GM13977 (cell line): ENCODE measurements at regions not wholly inside any gene's neighbourhood (a gene's known extent, or its start where the extent isn't known, plus 50 kb on each side); places are given as distances from the start of the nearest gene placed in this dataset.
"Not testable (repeated sequence)": the region's sequence is repeated elsewhere in the genome, so short reads cannot be mapped to it uniquely, and the experiment has no call there.

Experiments
- DNase-seq: peaks from one replicate; pipeline ENCODE4 v3.0.0; 2012; ENCODE audit warnings: low spot score
- in situ Hi-C: fragments of 300-500 bp; cut with MboI; formaldehyde crosslinking; loops from one replicate; pipeline ENCODE4 v1.12.0; 2022; ENCODE audit warnings: low sequenced_read_pairs, low pct_unique_long_range_greater_than_20kb, mixed read lengths, inconsistent platforms; ENCODE audit not compliant: unreplicated experiment
- TF ChIP-seq, protein P1 (sequence below): IDR thresholded peaks from 2 replicates; pipeline ENCODE4 v1.5.1; 2012; ENCODE audit warnings: mild to moderate bottlenecking, control low read depth; ENCODE audit not compliant: insufficient read depth; ENCODE audit errors: extremely low read depth, missing control alignments

DNA sequence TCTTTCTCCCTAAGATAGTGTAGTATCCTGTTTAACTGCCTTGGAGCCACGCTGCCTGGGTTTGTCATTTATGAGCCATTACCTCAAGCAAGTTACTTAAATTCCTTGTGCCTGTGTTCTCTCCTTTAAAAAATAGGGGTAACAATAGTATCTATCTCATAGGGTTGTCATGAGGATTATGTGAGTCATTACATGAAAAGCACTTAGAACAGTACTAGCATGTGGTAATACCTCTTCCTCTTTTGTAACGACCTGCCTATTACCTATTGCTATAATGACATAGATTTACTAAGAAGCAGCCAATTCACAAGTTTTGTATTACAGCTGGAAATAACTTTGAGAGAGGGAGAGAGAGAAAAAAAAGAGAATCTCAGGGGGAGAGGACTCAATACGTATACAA lies 834.7 kb downstream of the RAPGEF2 start:
- in situ Hi-C loops: no loop called here
- DNase-seq: peak; percentile 30
- TF ChIP-seq, protein P1, sequence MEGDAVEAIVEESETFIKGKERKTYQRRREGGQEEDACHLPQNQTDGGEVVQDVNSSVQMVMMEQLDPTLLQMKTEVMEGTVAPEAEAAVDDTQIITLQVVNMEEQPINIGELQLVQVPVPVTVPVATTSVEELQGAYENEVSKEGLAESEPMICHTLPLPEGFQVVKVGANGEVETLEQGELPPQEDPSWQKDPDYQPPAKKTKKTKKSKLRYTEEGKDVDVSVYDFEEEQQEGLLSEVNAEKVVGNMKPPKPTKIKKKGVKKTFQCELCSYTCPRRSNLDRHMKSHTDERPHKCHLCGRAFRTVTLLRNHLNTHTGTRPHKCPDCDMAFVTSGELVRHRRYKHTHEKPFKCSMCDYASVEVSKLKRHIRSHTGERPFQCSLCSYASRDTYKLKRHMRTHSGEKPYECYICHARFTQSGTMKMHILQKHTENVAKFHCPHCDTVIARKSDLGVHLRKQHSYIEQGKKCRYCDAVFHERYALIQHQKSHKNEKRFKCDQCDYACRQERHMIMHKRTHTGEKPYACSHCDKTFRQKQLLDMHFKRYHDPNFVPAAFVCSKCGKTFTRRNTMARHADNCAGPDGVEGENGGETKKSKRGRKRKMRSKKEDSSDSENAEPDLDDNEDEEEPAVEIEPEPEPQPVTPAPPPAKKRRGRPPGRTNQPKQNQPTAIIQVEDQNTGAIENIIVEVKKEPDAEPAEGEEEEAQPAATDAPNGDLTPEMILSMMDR: no peak

DNA sequence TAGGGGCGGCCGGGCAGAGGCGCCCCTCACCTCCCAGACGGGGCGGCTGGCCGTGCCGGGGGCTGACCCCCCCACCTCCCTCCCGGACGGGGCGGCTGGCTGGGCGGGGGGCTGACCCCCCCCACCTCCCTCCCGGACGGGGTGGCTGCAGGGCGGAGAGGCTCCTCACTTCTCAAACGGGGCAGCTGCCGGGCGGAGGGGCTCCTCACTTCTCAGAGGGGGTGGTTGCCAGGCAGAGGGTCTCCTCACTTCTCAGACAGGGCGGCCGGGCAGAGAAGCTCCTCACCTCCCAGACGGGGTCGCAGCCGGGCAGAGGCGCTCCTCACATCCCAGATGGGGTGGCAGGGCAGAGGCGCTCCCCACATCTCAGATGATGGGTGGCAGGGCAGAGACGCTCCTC lies 836.8 kb downstream of the RAPGEF2 start:
- in situ Hi-C loops: not testable (repeated sequence)

DNA sequence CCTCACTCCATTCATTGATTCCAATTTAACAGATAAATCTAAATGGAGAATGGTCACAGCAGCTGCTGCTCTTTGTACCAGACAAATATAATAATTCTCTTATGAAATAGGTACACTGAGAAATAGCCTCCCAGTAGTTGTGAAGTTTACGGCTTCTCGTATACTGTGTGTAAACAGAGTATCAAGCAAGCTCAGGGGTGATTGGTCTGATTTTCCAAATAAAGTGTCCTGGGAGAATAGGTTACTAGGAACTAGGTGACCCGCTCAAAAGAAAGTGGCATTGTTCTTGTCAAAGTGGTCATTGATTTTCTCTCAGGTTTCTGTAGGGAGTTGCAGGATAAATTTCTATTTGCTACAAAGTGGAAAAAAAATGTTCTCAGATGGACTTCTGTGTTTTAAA lies 838.2 kb downstream of the RAPGEF2 start:
- in situ Hi-C loops: no loop called here
- DNase-seq: no peak
- TF ChIP-seq, protein P1: no peak

More for the DNA sequence above, 836.8 kb downstream of the RAPGEF2 start:
- DNase-seq: not testable (repeated sequence)

DNA sequence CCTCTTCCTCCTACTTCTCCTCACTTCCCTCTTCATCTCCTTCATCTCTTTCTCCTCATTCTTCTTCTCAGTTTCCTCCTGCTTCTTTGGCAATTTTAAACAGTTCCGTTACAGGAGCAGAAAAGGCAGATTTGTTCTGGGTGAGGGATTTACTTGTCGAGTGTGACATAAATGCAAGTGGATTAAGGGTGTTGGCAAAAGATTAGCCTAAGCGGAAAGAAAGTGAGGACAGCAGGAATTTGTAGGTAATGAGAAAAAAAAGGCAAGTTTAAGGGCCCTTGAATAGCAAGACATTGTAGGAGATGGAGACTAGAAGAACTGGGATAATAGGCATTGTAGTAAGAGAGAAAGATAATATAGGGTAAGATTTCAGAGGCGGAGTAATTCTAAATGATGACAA lies 841.6 kb downstream of the RAPGEF2 start:
- no peak for DNase-seq
- TF ChIP-seq, protein P1: no peak
- in situ Hi-C loops: no loop called here

DNA sequence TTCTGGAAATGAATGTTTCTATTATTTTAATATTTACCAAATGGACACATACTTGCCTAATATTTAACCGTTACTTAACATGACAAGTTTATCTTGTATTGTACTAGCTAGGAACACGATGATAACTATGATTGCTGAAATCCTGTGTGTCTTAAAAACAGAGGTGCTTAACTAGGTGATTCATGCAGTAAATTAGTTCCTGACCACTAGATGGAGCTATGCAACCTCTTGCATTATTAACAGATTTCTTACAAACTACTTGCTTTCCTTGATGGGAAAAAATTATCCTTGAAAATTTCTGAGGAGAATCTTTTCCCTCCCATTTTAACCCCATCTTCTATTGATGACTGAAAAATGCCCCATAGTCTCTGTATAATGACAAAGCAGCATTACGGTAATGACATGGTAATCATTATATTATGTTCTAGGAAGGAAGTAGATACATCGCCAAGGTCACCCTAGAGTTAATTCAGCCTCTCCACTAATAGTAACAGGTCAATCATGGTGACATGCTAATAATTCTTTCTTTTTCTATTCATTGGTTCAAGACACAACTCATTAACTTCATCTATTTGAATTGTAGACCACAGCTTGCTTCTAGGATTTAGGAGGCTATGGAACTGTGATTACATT lies 844.2 kb downstream of the RAPGEF2 start:
- in situ Hi-C loops: no loop called here
- TF ChIP-seq, protein P1: peak; percentile 74
- DNase-seq: peak; percentile 41

DNA sequence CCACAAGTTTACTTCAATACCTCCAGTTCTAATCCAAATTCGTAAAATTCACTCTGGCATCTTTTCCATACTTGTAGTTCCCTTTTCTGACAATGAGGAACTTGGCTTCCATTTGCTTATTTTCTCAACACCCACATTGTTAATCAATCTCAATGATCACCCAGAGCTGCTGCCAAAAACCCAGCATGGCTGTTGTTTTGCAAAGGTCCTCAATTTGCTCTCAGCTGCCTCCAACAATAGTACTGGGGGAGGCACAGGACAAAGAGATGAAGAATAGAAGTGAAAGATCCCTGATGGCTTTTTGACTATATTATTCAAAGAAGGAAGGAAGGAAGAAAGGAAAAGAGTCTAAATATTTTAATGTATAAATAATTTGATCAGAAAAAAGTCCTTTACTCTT lies 847.8 kb downstream of the RAPGEF2 start:
- no peak for DNase-seq
- TF ChIP-seq, protein P1: no peak
- in situ Hi-C loops: no loop called here

DNA sequence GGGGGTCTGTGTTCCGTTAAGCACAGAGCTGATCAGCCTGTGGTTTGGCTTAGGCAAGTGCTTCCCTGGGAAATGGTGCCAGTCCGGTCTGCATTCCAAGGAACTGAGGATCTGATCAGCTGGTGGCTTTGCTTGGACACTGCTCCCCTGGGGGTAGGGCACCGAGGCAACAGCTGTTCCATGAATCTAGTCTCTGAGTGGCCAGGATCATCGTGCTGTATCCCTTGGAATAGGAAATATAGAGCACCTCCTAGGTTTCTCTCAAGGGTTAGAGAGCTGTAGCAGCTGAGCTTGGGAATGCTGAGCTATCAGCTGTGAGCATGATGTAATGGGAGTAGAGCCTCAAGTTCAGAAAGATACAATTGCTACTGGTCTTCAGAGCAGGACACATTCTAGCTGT lies 863.9 kb downstream of the RAPGEF2 start:
- TF ChIP-seq, protein P1: no peak
- in situ Hi-C loops: no loop called here
- DNase-seq: no peak

DNA sequence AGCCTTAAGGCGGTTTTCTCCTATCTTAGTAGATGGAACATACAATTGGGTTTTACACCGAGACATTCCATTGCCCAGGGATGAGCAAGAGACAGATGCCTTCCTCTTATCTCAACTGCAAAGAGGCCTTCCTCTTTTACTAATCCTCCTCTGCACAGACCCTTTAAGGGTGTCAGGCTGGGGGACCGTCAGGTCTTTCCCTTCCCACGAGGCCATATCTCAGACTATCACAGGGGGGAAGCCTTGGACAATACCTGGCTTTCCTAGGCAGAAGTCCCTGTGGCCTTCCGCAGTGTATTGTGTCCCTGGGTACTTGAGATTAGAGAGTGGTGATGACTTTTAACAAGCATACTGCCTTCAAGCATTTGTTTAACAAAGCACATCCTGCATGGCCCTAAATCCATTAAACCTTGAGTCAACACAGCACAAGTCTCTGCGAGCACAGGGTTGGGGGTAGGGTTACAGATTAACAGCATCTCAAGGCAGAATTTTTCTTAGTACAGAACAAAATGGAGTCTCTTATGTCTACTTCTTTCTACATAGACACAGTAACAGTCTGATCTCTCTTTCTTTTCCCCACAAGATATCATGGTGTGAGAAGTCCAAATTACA lies 874.1 kb downstream of the RAPGEF2 start:
- in situ Hi-C loops: not testable (repeated sequence)

More for the DNA sequence above, 874.1 kb downstream of the RAPGEF2 start:
- not testable (repeated sequence) for DNase-seq
